Muscle of back (tissue), 3 donors: ENCODE measurements at regions not wholly inside any gene's neighbourhood (a gene's known extent, or its start where the extent isn't known, plus 50 kb on each side); places are given as distances from the start of the nearest gene placed in this dataset.

Experiments
- DNase-seq, 3 donors: peaks; one replicate each; pipeline versions ENCODE4 v3.0.0 to v3.0.0-alpha.2; 2013

- DNase-seq = peak in 1 of 3 donors; percentile 81
These were observed 257.5 kb upstream of the FN1 start for GRCh38 chr2:215693193-215693998.

DNA sequence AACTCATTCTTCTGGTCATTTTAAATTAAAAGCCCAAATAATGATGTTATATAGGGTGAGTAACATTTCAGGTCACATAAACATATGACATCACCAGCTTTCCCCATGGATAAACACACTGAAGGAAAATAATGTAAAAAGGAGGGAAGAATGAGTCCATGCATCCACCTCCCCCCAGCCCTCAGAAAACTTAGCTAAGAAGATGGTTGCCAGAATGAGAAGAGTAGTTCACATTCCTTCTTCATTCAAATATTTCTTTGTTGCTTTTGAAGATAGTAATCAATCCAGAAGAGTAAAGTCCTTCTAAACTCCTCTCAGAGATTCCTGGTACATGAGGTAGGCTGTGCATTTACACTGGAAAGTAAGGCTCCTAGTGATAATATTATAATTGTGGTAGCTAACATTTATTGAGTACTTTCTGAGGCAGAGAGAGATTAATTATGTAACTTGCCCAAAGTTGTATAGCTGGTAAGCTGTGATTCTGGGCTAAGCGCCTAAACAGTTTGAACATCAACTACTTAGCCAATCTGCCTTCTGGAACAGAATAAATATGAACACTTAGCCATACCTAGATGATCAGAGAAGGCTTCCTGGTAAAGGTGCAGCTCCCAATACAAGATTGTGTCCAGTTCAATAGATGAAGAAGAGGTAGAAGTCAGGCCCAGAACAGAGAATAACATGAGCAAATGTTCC lies 256.7 kb upstream of the FN1 start:
- DNase-seq = no peak

- DNase-seq = no peak
These were observed 255.5 kb upstream of the FN1 start for GRCh38 chr2:215691346-215691745.

DNA sequence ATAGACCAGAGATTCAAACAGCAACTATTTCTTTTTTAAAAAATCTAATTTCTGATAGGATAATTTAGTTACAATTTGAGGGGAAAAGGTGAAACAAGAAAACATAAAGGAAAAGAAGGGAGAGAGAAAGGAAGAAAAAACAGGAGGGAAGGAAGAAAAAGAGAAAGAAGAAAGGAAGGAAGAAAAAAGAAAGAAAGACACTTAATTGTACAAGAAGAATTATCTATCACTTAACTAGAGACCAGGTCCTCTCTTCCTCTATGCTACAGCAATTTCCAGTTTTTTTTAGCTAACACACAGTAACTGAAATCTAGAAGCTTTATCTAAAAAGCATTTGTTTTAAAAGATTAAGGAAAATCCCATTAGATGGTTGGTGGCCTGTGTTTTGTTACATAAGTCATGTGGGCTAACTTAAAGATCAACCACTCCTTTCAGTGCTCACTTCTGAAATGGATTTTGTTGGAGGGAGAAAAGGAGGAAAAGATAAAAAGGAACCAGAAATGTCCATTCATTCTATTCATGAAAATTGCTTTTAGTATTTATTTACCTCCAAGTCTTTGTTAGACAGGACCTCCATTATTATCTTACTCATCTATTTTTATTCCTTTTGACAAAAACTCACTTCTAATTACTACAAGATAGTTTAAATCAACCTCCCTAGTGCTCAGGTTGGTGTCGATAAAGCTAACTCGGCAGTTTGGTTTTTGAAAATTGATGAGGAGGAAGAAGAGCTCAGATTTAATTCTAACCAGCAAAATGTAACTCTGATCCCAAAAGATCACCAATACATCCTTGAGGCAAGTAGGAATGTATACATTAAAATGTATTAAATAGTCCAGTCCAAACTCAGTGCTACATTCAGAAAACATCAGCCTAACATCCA lies 251.5 kb upstream of the FN1 start:
- no peak for DNase-seq

DNA sequence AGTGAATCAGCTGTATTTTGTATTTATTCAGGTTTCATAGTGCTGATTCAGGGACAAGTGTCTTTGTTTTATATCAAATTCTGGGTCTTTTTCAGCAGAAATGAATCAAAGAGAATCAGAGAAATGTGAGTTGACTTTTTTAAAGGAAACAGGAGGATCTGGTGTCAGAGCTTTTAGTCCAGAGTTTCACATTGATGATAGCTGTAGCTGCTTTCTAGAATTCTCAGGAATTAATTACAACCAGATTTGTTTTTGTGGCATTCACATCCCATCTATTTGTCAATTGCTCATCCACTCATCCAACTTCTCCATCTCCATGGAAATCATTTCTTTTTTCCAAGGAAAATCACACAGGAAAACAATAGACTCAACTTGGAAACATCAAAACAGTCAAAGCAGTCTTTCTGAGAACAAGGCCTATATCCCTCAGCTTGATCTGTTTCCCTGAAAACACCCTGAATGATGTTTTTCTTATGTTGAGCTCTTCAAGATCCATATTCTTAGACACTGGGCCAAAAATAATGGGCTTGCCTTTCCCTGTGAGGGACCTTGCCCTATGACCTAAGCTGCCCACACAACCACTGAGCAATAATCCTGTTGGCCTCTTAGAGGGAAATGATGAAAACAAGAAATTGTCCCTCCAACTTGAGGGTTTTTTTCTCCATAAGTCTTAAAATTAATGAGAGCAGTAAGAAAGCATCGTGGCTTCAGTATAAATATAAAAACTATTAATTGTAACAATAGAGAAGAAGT lies 249.5 kb upstream of the FN1 start:
- DNase-seq = peak in 2 of 3 donors; percentile 57 to 66

DNA sequence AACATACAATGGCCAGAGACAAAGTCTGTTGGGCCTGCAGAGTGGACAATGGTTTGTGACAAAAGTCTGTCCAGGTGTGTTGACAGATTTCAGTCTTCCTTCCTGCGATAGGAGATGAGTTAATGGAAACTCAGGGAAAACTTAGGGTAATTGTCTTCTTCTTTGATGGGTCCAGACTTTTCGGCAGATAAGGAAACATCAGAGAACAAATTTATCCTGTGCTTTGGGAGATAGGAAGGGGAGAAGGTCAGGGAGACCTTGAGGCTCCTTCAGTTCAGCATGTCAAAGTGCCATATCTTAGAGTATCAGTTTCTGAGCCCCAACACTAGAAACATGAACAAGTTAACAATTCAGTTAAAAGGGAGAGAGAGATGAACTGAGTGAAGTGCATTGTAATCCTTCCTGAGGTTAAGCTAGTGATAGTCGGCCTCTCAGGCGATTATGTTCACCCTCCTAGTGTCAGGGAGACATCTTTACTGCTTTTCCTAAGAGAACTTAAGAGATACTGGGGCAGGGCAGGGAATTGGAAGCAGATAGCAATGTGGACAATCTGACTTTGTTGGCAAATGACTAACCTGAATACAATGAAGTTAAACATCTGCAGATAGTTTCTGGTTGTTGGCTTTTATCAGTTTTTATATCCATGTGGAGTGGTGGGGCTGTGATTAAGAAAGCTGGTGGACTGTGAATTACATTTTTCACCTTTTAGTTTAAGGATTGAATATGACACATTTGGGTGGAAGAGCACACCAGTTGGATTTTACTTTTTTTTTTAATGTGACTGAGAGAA lies 248.8 kb upstream of the FN1 start:
- peak in 2 of 3 donors; percentile 40 to 81 for DNase-seq

- no peak for DNase-seq
These were observed 247.4 kb upstream of the FN1 start for GRCh38 chr2:215683295-215683694.

GRCh38 chr2:215681799-215682596 lies 246.1 kb upstream of the FN1 start:
- DNase-seq = no peak

DNA sequence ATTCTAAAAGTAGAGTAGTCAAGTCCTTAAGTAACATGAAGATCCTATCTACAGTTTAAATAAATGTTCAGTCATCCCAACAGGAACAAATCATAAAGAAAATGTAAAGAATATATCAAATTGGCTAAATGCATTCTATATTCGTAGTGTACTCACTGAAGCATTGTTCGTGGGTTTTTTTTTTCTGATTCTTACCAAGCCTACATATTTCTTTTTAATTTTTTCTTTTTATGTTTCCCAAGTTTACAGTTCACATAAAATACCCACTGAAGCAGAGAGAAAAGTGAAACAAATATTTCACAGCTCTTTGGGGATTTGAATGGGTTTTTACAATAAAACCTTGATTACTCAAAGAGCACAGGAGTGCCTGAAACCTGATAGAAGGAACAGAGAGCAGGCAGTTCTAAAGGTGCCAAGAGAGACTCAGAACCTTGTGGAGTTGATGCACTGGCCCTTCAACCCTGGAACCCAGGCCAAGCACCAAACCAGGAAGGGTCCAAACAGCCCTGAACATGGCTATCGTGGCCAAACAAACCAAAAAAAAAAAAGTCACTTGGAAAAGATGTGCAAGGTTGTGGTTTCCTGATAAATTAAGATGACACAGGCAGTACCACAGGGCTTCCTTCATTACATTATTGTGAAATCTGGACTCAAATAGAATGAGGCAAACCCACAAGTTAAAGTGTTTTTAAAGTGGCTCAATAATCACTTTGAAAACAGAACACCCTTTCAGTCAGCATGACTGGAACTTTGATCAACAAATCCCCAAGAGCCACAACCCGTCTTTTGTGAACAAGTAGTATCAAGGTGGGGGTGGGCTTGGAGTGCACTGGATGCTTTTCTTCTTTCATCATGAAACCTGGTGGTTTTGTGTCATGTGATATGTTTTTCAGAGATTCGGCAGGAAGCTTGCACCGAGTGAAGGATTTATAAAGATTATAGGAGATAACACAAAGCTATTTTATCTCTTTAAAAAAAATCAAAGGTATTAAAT lies 245.0 kb upstream of the FN1 start:
- DNase-seq = peak in 1 of 3 donors; percentile 90

DNA sequence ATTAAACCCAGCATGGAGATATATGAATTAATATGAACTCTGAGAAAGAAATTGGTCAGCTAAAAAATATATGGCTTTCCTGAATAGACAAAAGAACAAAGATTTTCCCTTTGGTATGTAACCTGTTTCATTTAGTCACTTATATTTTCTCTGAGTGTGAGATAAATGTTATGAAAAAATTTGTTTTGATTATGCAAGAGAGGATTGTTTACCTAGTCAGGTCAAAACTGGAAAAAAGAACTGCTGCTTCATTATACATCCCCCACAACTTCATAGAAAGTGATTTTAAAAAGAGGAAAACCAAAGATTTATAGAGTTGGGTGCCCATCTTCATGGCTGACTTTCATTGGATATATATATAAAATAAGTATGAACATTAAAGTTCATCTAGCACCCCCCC lies 242.2 kb upstream of the FN1 start:
- no peak for DNase-seq

DNA sequence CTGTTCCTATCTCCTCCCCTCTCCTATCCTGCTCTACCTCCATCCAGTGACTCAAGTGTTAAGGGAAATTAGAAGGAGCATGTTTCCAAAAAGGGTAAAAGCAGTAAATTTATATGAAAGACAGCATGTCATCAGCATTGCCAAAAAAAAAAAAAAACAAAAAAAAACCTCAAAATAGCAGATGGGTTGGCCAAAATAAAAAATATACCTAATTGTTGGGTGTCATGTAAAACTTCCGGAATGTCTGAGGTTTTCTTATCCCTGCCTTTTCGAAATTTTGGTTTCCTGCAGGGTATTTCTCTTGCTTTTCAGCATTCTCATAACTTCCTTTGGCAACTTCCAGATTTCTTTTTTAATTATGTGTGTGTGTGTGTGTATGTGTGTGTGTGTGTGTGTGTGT lies 241.6 kb upstream of the FN1 start:
- DNase-seq = no peak

- no peak for DNase-seq
These were observed 236.5 kb upstream of the FN1 start for GRCh38 chr2:215672406-215672805.

DNA sequence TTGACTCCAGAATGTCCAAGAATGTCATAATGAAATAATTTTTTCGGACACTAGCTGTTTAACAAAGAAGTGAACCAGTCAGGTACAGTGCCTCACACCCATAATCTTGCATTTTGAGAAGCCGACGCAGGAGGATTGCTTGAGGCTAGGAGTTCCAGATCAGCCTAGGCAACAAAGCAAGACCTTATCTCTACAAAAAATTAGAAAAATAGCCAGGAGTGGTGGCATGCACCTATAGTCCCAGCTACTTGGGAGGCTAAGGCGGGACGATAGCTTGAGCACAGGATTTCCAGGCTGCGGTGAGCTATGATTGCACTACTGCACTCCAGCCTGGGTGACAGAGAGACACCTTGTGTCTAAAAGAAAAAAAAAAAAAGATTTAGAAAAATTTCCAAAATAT lies 235.8 kb upstream of the FN1 start:
- DNase-seq = no peak

GRCh38 chr2:215671244-215671643 lies 235.4 kb upstream of the FN1 start:
- DNase-seq = no peak

GRCh38 chr2:215670396-215670795 lies 234.5 kb upstream of the FN1 start:
- DNase-seq = no peak

GRCh38 chr2:215668378-215668775 lies 232.5 kb upstream of the FN1 start:
- DNase-seq = no peak

- peak; percentile 21 to 77 (median 47) for DNase-seq
These were observed 231.9 kb upstream of the FN1 start for GRCh38 chr2:215667585-215668377.
